Transverse colon (tissue), 3 donors: ENCODE measurements at regions not wholly inside any gene's neighbourhood (a gene's known extent, or its start where the extent isn't known, plus 50 kb on each side); places are given as distances from the start of the nearest gene placed in this dataset.

Source experiments
- POLR2A ChIP-seq: fragments of 450-650 bp; IDR thresholded peaks from one replicate; pipeline ENCODE4 v1.6.1; 2016; ENCODE audit warnings: antibody characterized with exemption, mild to moderate bottlenecking, moderate library complexity
- TF ChIP-seq, protein P1 (sequence below), 5 experiments: fragments of 200-600 bp in 3 of 5; fragments of 450-650 bp in 2 of 5; sonication (generic) in 3 of 5; IDR thresholded peaks; 1 replicate in 2 of 5; 2 replicates in 3 of 5; pipeline ENCODE4 v1.5.1; 2016 to 2017; ENCODE audit warnings: antibody characterized with exemption in 5 of 5, inconsistent platforms in 3 of 5, mild to moderate bottlenecking in 2 of 5, moderate library complexity in 1 of 5

DNA sequence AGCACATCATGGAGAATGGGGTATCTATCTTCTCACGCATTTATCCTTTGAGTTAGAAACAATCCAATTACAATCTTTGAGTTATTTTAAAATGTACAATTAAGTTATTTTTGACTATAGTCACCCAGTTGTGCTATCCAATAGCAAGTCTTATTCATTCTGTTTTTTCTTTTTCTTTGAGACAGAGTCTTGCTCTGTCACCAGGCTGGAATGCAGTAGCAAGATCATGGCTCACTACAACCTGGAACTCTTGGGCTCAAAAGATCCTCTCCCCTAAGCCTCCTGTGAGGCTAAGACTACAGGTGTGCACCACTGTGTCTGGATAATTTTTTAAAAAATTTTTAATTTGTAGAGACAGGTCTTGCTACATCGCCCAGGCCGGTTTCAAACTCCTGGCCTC is 201.5 kb upstream of the ZNF217 start:
- TF ChIP-seq, protein P1, sequence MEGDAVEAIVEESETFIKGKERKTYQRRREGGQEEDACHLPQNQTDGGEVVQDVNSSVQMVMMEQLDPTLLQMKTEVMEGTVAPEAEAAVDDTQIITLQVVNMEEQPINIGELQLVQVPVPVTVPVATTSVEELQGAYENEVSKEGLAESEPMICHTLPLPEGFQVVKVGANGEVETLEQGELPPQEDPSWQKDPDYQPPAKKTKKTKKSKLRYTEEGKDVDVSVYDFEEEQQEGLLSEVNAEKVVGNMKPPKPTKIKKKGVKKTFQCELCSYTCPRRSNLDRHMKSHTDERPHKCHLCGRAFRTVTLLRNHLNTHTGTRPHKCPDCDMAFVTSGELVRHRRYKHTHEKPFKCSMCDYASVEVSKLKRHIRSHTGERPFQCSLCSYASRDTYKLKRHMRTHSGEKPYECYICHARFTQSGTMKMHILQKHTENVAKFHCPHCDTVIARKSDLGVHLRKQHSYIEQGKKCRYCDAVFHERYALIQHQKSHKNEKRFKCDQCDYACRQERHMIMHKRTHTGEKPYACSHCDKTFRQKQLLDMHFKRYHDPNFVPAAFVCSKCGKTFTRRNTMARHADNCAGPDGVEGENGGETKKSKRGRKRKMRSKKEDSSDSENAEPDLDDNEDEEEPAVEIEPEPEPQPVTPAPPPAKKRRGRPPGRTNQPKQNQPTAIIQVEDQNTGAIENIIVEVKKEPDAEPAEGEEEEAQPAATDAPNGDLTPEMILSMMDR (IDR thresholded peaks at IDR 0.05), result no peak
- TF ChIP-seq POLR2A, result no peak
